Transverse colon (tissue), 4 donors: ENCODE measurements at regions not wholly inside any gene's neighbourhood (a gene's known extent, or its start where the extent isn't known, plus 50 kb on each side); places are given as distances from the start of the nearest gene placed in this dataset.

Experiments
- DNase-seq: peaks from one replicate; pipeline ENCODE4 v3.0.0-alpha.2; 2019
- H3K27ac ChIP-seq, 4 donors: fragments of 200-600 bp; sonication (generic); 2 replicates each; pipeline ENCODE4 v1.5.1; 2016 to 2018; ENCODE audit warnings: inconsistent platforms in 4 of 4
- H3K27me3 ChIP-seq: fragments of 200-600 bp; sonication (generic); 2 replicates; pipeline ENCODE4 v1.5.1; 2017; ENCODE audit warnings: inconsistent platforms
- H3K36me3 ChIP-seq, 4 donors: fragments of 200-600 bp; sonication (generic); 2 replicates each; pipeline ENCODE4 v1.5.1; 2017 to 2019; ENCODE audit warnings: inconsistent platforms in 4 of 4
- H3K4me1 ChIP-seq, 4 donors: fragments of 200-600 bp; sonication (generic); 2 replicates each; pipeline ENCODE4 v1.5.1; 2017 to 2020; ENCODE audit warnings: inconsistent platforms in 4 of 4
- H3K4me3 ChIP-seq, 4 donors: fragments of 200-600 bp; sonication (generic); 1 replicate in 1 of 4; 2 replicates in 3 of 4; pipeline versions ENCODE4 v1.5.1 to v1.6.1; 2017 to 2019; ENCODE audit warnings: inconsistent platforms in 4 of 4
- H3K9me3 ChIP-seq, 2 donors: fragments of 200-600 bp; sonication (generic); 2 replicates each; pipeline ENCODE4 v1.5.1; 2017 to 2019; ENCODE audit warnings: inconsistent platforms in 2 of 2
- EP300 ChIP-seq: sonication (generic); formaldehyde crosslinking; IDR thresholded peaks from one replicate; pipeline ENCODE4 v1.6.1; 2017; ENCODE audit warnings: antibody characterized with exemption, low read depth
- POLR2A ChIP-seq: fragments of 450-650 bp; IDR thresholded peaks from one replicate; pipeline ENCODE4 v1.6.1; 2016; ENCODE audit warnings: antibody characterized with exemption, mild to moderate bottlenecking, moderate library complexity
- POLR2AphosphoS5 ChIP-seq, 3 donors: sonication (generic); formaldehyde crosslinking; IDR thresholded peaks; one replicate each; pipeline ENCODE4 v1.6.1; 2016; ENCODE audit warnings: antibody characterized with exemption in 3 of 3
- WGBS, 2 donors: methylation state at CpG; one replicate each; pipeline ENCODE4 v1.1.5; 2018; ENCODE audit warnings: low coverage in 1 of 2; 5-methylcytosine and 5-hydroxymethylcytosine counted together
- in situ Hi-C, 4 donors: fragments of 200-750 bp; cut with MboI; loops; one replicate each; pipeline versions ENCODE4 v1.15.0 to v1.15.1; 2017; ENCODE audit warnings: low sequenced_read_pairs in 3 of 4, low pct_ligation_motif_present in 1 of 4, low pct_unique_long_range_greater_than_20kb in 1 of 4
- intact Hi-C: fragments of 100-400 bp; cut with DNase I; formaldehyde crosslinking; loops from one replicate; pipeline ENCODE4 v1.15.1; 2023; ENCODE audit warnings: low total_unique reads
- TF ChIP-seq, protein P1 (sequence below), 5 experiments: fragments of 200-600 bp in 3 of 5; fragments of 450-650 bp in 2 of 5; sonication (generic) in 3 of 5; IDR thresholded peaks; 1 replicate in 2 of 5; 2 replicates in 3 of 5; pipeline ENCODE4 v1.5.1; 2016 to 2017; ENCODE audit warnings: antibody characterized with exemption in 5 of 5, inconsistent platforms in 3 of 5, mild to moderate bottlenecking in 2 of 5, moderate library complexity in 1 of 5

DNA sequence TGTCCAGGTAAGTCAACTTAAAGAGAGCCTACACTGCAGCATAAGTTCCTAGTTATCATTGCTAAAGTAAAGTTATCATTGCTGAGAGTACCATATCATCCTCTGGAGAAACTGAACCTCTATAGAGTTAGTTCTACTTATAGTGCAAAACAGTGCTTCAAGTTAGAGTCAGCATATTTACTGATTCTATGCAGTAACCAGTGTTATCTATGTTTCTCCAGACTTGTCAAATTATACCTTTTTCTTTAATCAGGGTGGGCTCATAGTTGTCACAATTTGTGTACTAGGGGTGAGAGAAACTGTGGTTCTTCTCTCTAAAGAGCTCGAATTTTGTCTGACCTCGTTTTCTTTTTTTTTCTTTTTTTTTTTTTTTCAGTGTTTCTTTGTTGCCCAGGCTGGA is 79.6 kb downstream of the ANXA2R start:
- no peak overlapping the region for H3K27ac ChIP-seq
- no peak overlapping the region for H3K4me3 ChIP-seq
- H3K36me3 ChIP-seq, result no peaks in the 10 kb centered on the region
- 58 to 63% methylated on average over 2 of the region's 2 CpGs for WGBS, 2 donors
- H3K4me1 ChIP-seq, result no peaks in the 10 kb centered on the region
- in situ Hi-C loops (no loop called here), intact Hi-C loops (no loop called here)
- TF ChIP-seq POLR2A, result no peak
- TF ChIP-seq, protein P1, sequence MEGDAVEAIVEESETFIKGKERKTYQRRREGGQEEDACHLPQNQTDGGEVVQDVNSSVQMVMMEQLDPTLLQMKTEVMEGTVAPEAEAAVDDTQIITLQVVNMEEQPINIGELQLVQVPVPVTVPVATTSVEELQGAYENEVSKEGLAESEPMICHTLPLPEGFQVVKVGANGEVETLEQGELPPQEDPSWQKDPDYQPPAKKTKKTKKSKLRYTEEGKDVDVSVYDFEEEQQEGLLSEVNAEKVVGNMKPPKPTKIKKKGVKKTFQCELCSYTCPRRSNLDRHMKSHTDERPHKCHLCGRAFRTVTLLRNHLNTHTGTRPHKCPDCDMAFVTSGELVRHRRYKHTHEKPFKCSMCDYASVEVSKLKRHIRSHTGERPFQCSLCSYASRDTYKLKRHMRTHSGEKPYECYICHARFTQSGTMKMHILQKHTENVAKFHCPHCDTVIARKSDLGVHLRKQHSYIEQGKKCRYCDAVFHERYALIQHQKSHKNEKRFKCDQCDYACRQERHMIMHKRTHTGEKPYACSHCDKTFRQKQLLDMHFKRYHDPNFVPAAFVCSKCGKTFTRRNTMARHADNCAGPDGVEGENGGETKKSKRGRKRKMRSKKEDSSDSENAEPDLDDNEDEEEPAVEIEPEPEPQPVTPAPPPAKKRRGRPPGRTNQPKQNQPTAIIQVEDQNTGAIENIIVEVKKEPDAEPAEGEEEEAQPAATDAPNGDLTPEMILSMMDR (IDR thresholded peaks at IDR 0.05), result no peak
- no peak for TF ChIP-seq EP300
- TF ChIP-seq POLR2AphosphoS5 (IDR thresholded peaks at IDR 0.05), result no peak
- DNase-seq, result no peak
- H3K9me3 ChIP-seq, result no peaks in the 10 kb centered on the region
- peaks cover 48% of the 10 kb centered on the region for H3K27me3 ChIP-seq

DNA sequence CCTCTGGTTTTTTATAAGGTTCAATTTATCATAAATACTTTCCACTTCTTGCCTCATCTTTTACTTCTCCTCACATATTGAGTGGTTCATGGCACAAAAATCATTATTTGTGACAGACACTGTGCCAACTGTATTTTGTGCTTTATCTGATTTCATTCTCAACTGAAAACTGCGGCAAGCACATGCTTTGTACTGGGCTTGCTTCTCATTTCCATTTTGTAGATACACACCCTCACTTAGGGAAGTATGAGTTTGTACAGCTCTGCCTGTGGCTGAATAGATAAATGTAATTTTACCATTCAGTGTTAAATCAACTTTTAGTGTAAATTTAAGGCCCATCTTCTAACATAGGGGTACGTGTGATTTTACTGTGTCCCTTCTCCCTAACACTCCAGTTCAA is 83.6 kb downstream of the ANXA2R start:
- H3K27me3 ChIP-seq, result peaks cover 83% of the 10 kb centered on the region

DNA sequence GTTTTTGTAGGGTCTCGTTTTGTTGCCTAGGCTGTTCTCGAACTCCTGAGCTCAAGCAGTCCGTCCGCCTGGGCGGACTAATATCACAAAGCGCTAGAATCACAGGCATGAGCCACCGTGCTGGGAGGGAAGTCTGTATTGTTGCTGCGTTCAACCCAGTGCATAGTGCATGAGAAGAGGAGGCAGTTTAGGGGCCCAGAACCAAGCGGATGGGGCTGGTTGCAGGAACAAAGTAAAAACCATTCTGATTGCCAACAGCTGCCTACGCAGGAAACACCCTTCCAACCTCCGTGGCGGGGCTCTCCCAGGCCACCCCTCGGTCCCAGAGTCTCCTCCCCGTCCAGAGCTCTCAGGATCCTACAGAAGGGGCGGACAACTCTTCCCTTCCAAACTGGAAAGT is 87.1 kb downstream of the ANXA2R start:
- peaks cover 97% of the 10 kb centered on the region for H3K27me3 ChIP-seq
- intact Hi-C loops, result no loop called here
- peaks cover 11 to 46% (median 28%) of the 10 kb centered on the region in 4 donors for H3K4me1 ChIP-seq
- no peak overlapping the region for H3K4me3 ChIP-seq
- in situ Hi-C loops, result loop anchor here in 2 of 4 donors (5.0 to 10.0 kb wide), 2 partner anchors 39 to 52 kb away; no protein-coding TSS in a partner anchor
- no peaks in the 10 kb centered on the region for H3K36me3 ChIP-seq
- TF ChIP-seq POLR2AphosphoS5 (IDR thresholded peaks at IDR 0.05) (no peak), EP300 (no peak), POLR2A (no peak)
- TF ChIP-seq, protein P1 (IDR thresholded peaks at IDR 0.05), result no peak
- no peak for DNase-seq
- no peaks in the 10 kb centered on the region for H3K9me3 ChIP-seq
- WGBS, 2 donors, result 37 to 50% methylated on average over 4 to 14 of the region's 15 CpGs
- no peak overlapping the region for H3K27ac ChIP-seq

More for the DNA sequence above, 83.6 kb downstream of the ANXA2R start:
- in situ Hi-C loops, result loop anchor here in 1 of 4 donors (10.0 kb wide), 1 partner anchor 48 kb away; no protein-coding TSS in a partner anchor
- intact Hi-C loops, result no loop called here
- Histone ChIP-seq H3K27ac (no peak overlapping the region), H3K4me3 (no peak overlapping the region), H3K4me1 (peaks cover 3 to 16% (median 9%) of the 10 kb centered on the region in 4 donors), H3K36me3 (no peaks in the 10 kb centered on the region), H3K9me3 (no peaks in the 10 kb centered on the region)
- no peak for DNase-seq
- WGBS, 2 donors, result 85 to 94% methylated on average over 2 of the region's 2 CpGs
- TF ChIP-seq EP300, result no peak
- TF ChIP-seq POLR2AphosphoS5 (IDR thresholded peaks at IDR 0.05), result no peak
- no peak for TF ChIP-seq POLR2A
- TF ChIP-seq, protein P1 (IDR thresholded peaks at IDR 0.05), result no peak

DNA sequence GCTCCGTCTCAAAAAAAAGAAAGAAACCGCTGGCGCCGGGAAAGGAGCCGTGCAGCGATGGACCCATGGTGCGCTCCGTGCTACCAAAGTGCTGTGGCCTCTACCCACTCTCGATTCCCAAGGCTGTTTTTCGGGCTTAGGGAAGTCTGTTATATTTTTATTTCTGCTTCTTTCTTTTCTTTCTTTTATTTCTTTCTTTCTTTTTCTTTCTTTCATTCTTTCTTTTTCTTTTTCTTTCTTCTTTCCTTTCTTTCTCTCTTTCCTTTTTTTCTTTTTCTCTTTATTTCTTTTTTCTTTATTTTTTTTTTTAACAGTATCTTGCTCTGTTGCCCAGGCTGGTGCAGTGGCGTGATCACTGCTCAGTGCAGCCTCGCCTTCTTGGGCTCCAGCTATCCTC is 87.5 kb downstream of the ANXA2R start:
- TF ChIP-seq, protein P1 (IDR thresholded peaks at IDR 0.05), result no peak
- TF ChIP-seq EP300 (no peak), POLR2A (no peak), POLR2AphosphoS5 (IDR thresholded peaks at IDR 0.05) (no peak)
- DNase-seq, result no peak
- H3K4me3 ChIP-seq, result peak overlapping the region in 3 of 4 donors; percentile 43 to 85 (median 52)
- no peaks in the 10 kb centered on the region for H3K9me3 ChIP-seq
- H3K27me3 ChIP-seq, result peaks cover 99% of the 10 kb centered on the region
- intact Hi-C loops, result no loop called here
- no peaks in the 10 kb centered on the region for H3K36me3 ChIP-seq
- peak overlapping the region in 3 of 4 donors; percentile 83 to 95 (median 87) for H3K27ac ChIP-seq
- H3K4me1 ChIP-seq, result peaks cover 11 to 46% (median 28%) of the 10 kb centered on the region in 4 donors
- WGBS, 2 donors, result 30 to 43% methylated on average over 12 of the region's 12 CpGs
- in situ Hi-C loops, result loop anchor here in 2 of 4 donors (5.0 to 10.0 kb wide), 2 partner anchors 40 to 52 kb away; no protein-coding TSS in a partner anchor
